HG02970 (cell line): ENCODE measurements at regions not wholly inside any gene's neighbourhood (a gene's known extent, or its start where the extent isn't known, plus 50 kb on each side); places are given as distances from the start of the nearest gene placed in this dataset.

Source experiments
- ATAC-seq: cut with Tn5 transposase; IDR thresholded peaks from one replicate; pipeline ENCODE4 v1.9.1; 2021; ENCODE audit warnings: mild to moderate bottlenecking, moderate library complexity, moderate number of reproducible peaks; ENCODE audit not compliant: unreplicated experiment, low FRiP score

GRCh38 chr12:58186401-58186800 lies 245.0 kb downstream of the ATP23 start:
- ATAC-seq = no peak

DNA sequence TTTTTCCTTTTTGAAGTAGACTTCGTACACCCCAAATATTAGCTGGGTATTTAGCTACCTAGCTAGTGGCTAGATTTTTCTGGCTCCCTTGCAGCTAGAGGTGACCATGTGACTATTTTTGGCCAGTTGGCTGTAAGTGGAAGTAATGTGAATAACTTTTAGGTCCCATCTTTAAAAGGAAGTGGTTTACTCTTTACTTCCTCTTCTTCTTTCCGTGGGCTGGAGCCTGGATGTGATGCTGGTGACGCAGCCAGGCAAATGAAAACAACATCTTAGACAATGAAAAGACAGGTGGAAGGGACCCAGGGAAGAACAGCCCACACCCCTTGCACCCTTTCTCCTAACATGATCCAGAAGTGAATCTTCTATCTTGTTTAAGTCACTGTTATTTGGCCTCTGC lies 245.5 kb downstream of the ATP23 start:
- ATAC-seq = no peak

GRCh38 chr12:58189030-58189429 lies 247.7 kb downstream of the ATP23 start:
- no peak for ATAC-seq

DNA sequence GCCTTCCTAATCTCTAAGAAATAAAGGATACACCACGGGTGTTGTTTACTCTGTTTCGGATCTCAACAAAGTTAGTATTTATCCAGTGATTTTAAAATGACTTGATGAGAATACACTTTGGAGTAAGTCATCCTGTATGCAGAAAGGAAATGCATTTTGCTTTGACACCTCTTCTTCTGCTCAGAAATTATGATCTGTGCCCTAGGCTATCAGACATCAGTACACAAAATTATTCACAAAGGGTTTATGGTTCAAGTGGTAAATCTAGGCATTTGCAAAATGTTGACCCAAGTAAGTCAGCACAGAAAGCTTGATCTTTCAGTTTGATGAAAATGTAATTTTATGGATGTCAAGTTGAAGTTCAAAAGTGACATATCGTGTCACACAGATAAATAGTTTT lies 248.5 kb downstream of the ATP23 start:
- no peak for ATAC-seq

DNA sequence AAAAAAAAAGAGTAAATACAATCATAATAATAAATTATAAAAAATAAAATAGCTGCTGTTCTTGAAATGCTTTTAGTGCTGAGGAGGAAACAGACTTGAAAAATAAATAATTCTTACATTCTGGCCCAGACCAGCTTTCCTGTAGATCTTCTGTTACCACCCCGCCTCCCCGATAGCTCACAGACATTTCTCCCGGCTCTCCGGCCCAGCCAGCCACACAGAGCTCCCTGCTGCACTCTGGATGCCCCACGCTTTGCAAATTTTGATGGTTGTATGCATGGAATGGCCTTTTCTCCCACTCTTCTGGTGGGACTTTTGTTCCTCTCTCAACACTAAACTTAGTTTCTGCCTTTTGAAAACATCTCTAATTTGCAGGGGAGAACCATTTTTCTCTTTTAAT lies 249.3 kb downstream of the ATP23 start:
- no peak for ATAC-seq

- ATAC-seq = no peak
Observed at GRCh38 chr12:58196971-58197370, 255.6 kb downstream of the ATP23 start.

DNA sequence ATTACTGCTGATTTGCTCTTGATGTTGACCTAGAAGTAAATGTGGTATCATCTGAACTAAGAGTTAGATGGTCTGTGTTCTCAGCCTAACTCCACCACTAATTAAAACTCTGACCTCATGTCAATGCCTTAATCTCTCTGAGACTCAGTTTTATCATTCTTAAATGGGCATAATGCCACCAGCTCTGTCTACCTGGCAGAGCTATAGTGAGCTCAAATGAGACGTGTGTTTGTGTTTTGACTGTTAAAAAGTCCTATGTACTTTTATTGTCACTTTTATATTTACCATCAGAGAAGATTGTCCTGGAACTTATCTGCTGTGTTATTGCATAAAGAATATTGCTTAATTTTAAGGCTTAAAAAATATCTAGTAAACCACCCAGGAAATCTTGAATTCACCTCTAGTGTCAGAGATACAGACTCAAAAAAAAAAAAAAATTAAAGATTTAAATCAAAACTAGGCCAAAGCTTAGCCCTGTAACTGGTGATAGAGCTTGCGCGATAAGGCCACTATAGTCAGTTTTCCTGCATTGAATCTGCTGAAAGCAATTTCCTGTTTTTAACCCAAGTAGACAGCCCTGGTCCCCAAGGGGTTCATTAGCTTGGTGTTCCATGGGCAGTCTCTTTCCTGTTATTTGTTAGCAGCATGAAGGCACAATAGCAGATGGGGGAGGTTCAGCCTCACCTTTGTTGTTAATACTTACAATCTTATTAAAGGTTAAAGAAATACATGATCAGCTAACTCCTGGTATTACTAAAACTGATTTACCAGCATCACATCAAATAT lies 261.8 kb downstream of the ATP23 start:
- no peak for ATAC-seq

- ATAC-seq = no peak
Observed at GRCh38 chr12:58204071-58204470, 262.7 kb downstream of the ATP23 start.

GRCh38 chr12:58206876-58207275 lies 265.5 kb downstream of the ATP23 start:
- ATAC-seq = no peak

- ATAC-seq = no peak
Observed at GRCh38 chr12:58211211-58211610, 269.8 kb downstream of the ATP23 start.

GRCh38 chr12:58217130-58217529 lies 275.8 kb downstream of the ATP23 start:
- ATAC-seq = no peak

DNA sequence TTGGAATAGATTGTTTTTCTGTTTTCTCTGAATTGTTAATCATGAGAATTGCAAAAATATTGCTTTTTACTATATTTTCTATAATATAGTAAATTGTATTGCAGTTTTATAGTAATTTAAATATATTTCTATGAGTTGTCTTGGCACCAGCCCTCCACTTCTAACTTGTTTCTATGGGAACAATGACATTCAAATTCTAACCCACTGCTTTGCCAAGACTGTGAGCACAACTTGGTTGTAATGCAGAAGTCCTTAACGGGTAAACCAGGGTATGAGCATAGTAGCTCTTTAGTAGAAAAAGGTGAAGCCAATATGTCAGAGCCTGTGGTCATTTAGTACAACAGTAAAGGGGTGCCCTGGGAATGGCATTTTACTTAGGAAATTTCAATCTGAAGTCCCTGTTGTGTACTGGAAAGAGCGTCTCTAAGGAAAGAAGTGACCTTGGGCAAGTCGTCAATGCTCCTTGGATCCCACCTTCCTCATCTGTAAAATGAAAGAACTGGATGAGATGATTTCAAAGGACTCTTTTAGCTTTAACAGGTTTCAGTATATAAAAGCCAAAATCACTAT lies 283.3 kb downstream of the ATP23 start:
- ATAC-seq = no peak

DNA sequence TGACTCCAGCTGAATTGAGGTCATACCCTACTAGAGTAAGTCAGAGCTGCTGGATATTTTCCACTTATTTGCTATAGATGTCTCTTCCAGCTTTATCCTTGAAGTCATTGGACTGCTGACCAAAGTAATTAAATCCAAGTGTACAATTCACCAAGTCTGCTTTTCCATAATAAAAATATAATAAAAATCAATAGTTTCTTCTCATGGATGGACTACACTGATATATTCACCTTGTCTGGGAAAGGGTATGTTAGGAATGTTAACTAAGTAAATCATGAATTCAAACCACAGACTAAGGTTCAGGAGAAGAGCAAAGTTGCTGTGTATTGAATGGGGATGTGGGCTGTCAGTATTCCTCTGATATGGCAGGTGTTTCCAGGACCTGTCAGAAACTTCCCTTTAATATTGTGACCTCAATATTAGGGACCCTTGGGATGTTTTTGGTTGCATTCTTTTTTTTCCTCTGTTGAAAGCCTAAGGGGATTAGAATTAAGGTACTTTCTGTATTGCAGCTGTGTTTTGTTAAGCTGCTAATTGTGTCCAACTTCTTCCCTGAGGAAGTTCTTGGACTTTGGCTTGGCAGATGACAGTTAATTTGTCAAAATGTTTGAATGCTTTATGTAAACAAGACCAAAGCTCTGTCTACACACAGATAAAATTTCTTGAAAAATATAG lies 284.0 kb downstream of the ATP23 start:
- ATAC-seq = no peak

DNA sequence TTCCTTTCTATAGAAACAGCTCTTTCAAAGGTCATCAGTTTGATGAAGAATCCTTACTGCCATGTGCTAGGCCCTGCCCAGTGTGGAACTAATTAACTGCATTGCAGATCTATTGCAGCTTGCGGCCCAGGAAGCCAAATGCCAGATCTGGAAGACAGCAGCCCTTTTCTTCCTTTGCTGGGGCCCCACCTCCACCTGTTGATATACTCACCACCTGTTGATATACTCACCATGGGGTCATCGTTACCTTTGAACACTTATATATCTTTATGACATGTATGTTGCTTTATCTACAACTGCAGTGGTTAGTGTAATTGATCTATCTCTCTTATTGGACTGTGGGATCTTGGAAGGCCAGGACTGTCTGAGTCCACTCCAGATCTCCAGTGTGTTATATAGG lies 292.5 kb downstream of the ATP23 start:
- no peak for ATAC-seq

DNA sequence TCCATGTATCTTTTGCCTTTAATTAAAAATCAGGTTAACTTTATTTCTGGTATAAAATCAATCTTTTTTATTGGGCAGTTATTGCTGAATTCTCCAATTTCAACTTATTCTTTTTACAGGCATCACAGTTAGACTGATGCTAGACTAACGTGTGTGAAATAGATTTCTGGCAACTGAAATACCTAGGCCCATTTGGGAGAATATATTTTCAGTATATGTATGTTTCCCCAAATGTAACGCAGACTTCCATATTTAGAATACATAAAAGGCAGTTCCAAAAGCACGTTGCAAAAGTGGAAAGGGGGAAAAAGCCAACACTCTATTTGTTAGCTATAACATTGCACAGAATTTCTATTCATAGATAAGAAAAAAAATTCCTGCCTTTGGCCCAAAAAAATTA lies 297.0 kb downstream of the ATP23 start:
- no peak for ATAC-seq

DNA sequence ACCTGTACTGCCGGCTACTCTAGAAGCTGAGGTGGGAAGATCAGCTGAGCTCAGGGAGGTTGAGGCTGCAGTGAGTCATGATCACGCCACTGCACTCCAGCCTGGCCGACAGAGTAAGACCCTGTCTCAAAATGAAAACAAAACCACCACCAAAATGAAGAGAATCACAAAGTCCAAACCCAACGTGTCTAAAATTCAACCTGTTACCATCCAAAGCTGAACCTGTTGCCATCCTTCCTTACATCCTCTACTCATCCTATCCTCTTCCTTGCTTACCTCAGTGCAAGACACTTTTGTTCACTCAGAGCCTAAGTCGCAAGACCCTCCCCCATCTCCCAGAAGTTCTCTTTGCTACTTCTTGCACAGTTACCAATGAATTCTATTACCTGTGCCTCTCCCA lies 299.7 kb downstream of the ATP23 start:
- no peak for ATAC-seq

- no peak for ATAC-seq
Observed at GRCh38 chr12:58242796-58243630, 301.6 kb downstream of the ATP23 start.

GRCh38 chr12:58247633-58248032 lies 306.3 kb downstream of the ATP23 start:
- no peak for ATAC-seq

- no peak for ATAC-seq
Observed at GRCh38 chr12:58248599-58248998, 307.2 kb downstream of the ATP23 start.

DNA sequence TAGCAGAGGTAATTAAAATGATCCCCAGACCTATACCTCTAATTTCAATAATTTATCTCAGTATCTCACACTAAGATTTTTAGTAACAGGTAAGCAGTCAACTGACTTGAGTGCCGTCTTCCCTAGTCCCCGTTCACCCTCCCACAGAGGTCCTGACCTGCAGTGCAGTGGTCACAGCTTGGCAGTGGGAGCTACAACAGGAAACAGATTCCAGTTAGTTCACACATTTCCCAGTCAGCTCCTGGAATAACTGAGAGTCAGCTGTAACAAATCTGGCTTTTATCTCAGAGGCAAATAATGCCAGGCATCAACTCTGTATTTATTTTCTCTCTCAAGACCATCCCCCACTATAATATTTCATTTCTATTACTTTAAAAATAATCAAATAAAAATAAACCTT lies 308.2 kb downstream of the ATP23 start:
- ATAC-seq = no peak

- ATAC-seq = no peak
Observed at GRCh38 chr12:58250077-58250476, 308.7 kb downstream of the ATP23 start.
